RPMI7951 (cell line): ENCODE measurements at regions not wholly inside any gene's neighbourhood (a gene's known extent, or its start where the extent isn't known, plus 50 kb on each side); places are given as distances from the start of the nearest gene placed in this dataset.
"Not testable (repeated sequence)": the region's sequence is repeated elsewhere in the genome, so short reads cannot be mapped to it uniquely, and the experiment has no call there.

ENCODE experiments used
- DNase-seq: peaks from one replicate; pipeline ENCODE4 v3.0.0-alpha.2; 2012; ENCODE audit warnings: low read depth

- DNase-seq = no peak
Observed at GRCh38 chr4:126736133-126736518, 896.6 kb upstream of the INTU start.

GRCh38 chr4:126737899-126738526 lies 894.7 kb upstream of the INTU start:
- DNase-seq = no peak

- DNase-seq = no peak
Observed at GRCh38 chr4:126738527-126738923, 894.2 kb upstream of the INTU start.

GRCh38 chr4:126738926-126739325 lies 893.8 kb upstream of the INTU start:
- DNase-seq = no peak

- no peak for DNase-seq
Observed at GRCh38 chr4:126740687-126741086, 892.1 kb upstream of the INTU start.

GRCh38 chr4:126742048-126742447 lies 890.7 kb upstream of the INTU start:
- DNase-seq = no peak

GRCh38 chr4:126742885-126743284 lies 889.9 kb upstream of the INTU start:
- no peak for DNase-seq

- DNase-seq = peak; percentile 73
Observed at GRCh38 chr4:126748736-126749135, 884.0 kb upstream of the INTU start.

- no peak for DNase-seq
Observed at GRCh38 chr4:126750723-126751122, 882.0 kb upstream of the INTU start.

- DNase-seq = no peak
Observed at GRCh38 chr4:126752126-126752525, 880.6 kb upstream of the INTU start.

GRCh38 chr4:126752702-126753101 lies 880.1 kb upstream of the INTU start:
- DNase-seq = peak; percentile 55

- no peak for DNase-seq
Observed at GRCh38 chr4:126753592-126753991, 879.2 kb upstream of the INTU start.

- DNase-seq = no peak
Observed at GRCh38 chr4:126755506-126755905, 877.3 kb upstream of the INTU start.

- no peak for DNase-seq
Observed at GRCh38 chr4:126756050-126756829, 876.5 kb upstream of the INTU start.

GRCh38 chr4:126757219-126757618 lies 875.5 kb upstream of the INTU start:
- DNase-seq = peak; percentile 62

- no peak for DNase-seq
Observed at GRCh38 chr4:126758493-126758892, 874.3 kb upstream of the INTU start.

GRCh38 chr4:126761947-126762662 lies 870.7 kb upstream of the INTU start:
- DNase-seq = no peak

- DNase-seq = no peak
Observed at GRCh38 chr4:126762663-126763247, 870.0 kb upstream of the INTU start.

GRCh38 chr4:126766241-126766640 lies 866.5 kb upstream of the INTU start:
- no peak for DNase-seq

- DNase-seq = no peak
Observed at GRCh38 chr4:126768338-126768737, 864.4 kb upstream of the INTU start.

- DNase-seq = not testable (repeated sequence)
Observed at GRCh38 chr4:126770811-126771553, 861.8 kb upstream of the INTU start.

- not testable (repeated sequence) for DNase-seq
Observed at GRCh38 chr4:126771618-126772017, 861.1 kb upstream of the INTU start.
